Body of pancreas (tissue), 4 donors: ENCODE measurements at regions not wholly inside any gene's neighbourhood (a gene's known extent, or its start where the extent isn't known, plus 50 kb on each side); places are given as distances from the start of the nearest gene placed in this dataset.

Experiments
- ATAC-seq: fragments of 150-250 bp; one replicate; pipeline ENCODE4 v1.9.1; 2016
- DNase-seq, 4 donors: peaks; one replicate each; pipeline ENCODE4 v3.0.0-alpha.2; 2019
- H3K27ac ChIP-seq, 4 donors: fragments of 200-600 bp; sonication (generic); 1 replicate in 3 of 4; 2 replicates in 1 of 4; pipeline versions ENCODE4 v1.5.1 to v1.6.1; 2016 to 2019; ENCODE audit warnings: mild to moderate bottlenecking in 1 of 4, mixed read lengths in 1 of 4, moderate library complexity in 1 of 4
- H3K27me3 ChIP-seq, 2 donors: fragments of 200-600 bp; sonication (generic); one replicate each; pipeline ENCODE4 v1.6.0; 2016; ENCODE audit warnings: mild to moderate bottlenecking in 1 of 2
- H3K36me3 ChIP-seq, 2 donors: fragments of 200-600 bp; sonication (generic); replicated peaks in 1 of 2; 2 replicates each; pipeline ENCODE4 v1.5.1; 2016; ENCODE audit warnings: low read depth in 2 of 2; ENCODE audit not compliant: insufficient read depth in 1 of 2
- H3K4me1 ChIP-seq: fragments of 200-600 bp; sonication (generic); one replicate; pipeline ENCODE4 v1.6.0; 2016
- H3K4me3 ChIP-seq, 2 donors: fragments of 200-600 bp; sonication (generic); 1 replicate in 1 of 2; 2 replicates in 1 of 2; pipeline ENCODE4 v1.5.1; 2016 to 2019
- H3K9me3 ChIP-seq, 3 donors: fragments of 200-600 bp; sonication (generic); 1 replicate in 2 of 3; 2 replicates in 1 of 3; pipeline ENCODE4 v1.5.1; 2016
- POLR2A ChIP-seq, 3 donors: fragments of 450-650 bp; IDR thresholded peaks; one replicate each; pipeline ENCODE4 v1.6.1; 2016; ENCODE audit warnings: antibody characterized with exemption in 3 of 3, mild to moderate bottlenecking in 2 of 3
- WGBS, 2 donors: methylation state at CpG; one replicate each; pipeline ENCODE4 v1.1.5; 2017; 5-methylcytosine and 5-hydroxymethylcytosine counted together
- intact Hi-C: fragments of 100-400 bp; cut with DNase I; formaldehyde crosslinking; loops from one replicate; pipeline ENCODE4 v1.15.1; 2023
- TF ChIP-seq, protein P1 (sequence below), 7 experiments: fragments of 450-650 bp in 4 of 7; fragments of 200-600 bp in 3 of 7; sonication (generic) in 3 of 7; IDR thresholded peaks; one replicate each; pipeline ENCODE4 v1.5.1; 2016 to 2019; ENCODE audit warnings: antibody characterized with exemption in 7 of 7

DNA sequence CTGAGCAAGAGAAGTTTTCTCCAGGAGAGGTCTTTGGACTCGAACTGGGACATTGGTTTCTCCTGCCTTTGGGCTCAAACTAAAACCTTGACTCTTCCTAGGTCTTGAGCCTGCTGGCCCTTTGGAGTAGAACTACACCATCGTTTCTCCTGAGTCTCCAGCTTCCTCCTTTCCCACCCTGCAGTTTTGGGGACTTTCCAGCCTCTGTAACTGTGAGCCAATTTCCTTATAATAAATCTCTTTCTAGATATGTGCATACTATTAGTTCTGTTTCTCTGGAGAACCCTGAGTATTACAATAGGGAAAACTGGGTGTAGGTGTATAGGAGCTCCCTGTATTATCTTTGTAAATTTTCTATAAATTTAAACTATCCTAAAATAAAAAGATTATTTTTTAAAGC is 219.8 kb upstream of the AGAP1 start:
- TF ChIP-seq POLR2A (IDR thresholded peaks at IDR 0.05): no peak
- TF ChIP-seq, protein P1, sequence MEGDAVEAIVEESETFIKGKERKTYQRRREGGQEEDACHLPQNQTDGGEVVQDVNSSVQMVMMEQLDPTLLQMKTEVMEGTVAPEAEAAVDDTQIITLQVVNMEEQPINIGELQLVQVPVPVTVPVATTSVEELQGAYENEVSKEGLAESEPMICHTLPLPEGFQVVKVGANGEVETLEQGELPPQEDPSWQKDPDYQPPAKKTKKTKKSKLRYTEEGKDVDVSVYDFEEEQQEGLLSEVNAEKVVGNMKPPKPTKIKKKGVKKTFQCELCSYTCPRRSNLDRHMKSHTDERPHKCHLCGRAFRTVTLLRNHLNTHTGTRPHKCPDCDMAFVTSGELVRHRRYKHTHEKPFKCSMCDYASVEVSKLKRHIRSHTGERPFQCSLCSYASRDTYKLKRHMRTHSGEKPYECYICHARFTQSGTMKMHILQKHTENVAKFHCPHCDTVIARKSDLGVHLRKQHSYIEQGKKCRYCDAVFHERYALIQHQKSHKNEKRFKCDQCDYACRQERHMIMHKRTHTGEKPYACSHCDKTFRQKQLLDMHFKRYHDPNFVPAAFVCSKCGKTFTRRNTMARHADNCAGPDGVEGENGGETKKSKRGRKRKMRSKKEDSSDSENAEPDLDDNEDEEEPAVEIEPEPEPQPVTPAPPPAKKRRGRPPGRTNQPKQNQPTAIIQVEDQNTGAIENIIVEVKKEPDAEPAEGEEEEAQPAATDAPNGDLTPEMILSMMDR (IDR thresholded peaks at IDR 0.05): no peak
- Histone ChIP-seq H3K36me3 (no peaks in the 10 kb centered on the region), H3K9me3 (no peaks in the 10 kb centered on the region), H3K4me3 (no peak overlapping the region), H3K4me1 (no peaks in the 10 kb centered on the region), H3K27me3 (no peaks in the 10 kb centered on the region), H3K27ac (no peak overlapping the region)
- no peak for ATAC-seq
- DNase-seq: no peak
- intact Hi-C loops: no loop called here
- WGBS, 2 donors: 28 to 31% methylated on average over 2 of the region's 2 CpGs

DNA sequence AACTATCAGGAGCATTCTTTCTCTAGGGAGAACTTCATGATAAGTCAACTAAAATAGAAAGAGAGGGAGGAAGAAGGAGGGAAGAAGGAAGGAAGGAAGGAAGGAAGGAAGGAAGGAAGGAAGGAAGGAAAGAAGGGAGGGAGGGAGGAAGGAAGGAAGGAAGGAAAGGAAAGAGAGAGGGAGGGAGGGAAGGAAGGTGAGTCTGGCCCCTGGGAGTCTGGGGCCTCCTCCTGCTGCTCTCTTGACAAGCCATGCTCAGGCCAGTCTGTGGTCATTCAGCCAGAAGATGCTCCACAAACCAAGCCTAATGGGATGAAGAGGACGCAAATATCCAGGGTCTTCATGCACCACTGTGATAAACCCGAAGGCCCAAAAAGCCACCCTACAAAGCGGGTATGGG is 216.4 kb upstream of the AGAP1 start:
- 81 to 94% methylated on average over 3 of the region's 3 CpGs for WGBS, 2 donors
- no peak for ATAC-seq

DNA sequence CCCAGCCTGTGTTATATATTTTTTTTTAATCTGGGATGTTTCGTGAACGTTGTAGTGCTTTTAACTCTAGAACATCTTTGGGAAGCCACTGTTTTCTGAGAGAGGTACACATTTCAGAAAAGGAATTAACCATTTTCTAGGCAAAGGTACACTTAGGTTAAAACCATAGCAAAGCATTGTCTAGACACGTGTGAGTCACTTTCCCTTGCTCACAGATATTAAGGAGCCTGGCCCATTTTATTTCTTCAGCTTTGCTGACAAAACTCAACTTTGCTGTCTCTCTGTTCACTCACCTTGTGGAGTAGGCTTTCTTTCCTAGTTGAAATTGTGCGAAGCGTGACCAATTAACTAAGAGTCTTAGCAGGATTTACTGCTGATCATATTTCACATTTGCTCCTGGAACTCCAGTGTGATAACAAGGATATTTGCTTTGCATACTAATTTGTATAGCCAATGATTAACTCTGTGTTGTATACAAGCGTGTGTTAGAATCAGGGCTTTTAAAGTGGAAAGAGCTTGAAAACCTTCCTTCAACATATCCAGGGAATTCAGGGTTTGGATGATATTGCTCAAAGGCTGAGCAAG is 215.0 kb upstream of the AGAP1 start:
- H3K27ac ChIP-seq: no peak overlapping the region
- WGBS, 2 donors: 71 to 82% methylated on average over 6 of the region's 6 CpGs
- H3K4me3 ChIP-seq: no peak overlapping the region
- H3K27me3 ChIP-seq: no peaks in the 10 kb centered on the region
- intact Hi-C loops: no loop called here
- DNase-seq: no peak
- no peak for ATAC-seq
- H3K9me3 ChIP-seq: no peaks in the 10 kb centered on the region
- TF ChIP-seq, protein P1 (IDR thresholded peaks at IDR 0.05): no peak
- TF ChIP-seq POLR2A (IDR thresholded peaks at IDR 0.05): no peak
- H3K36me3 ChIP-seq: no peaks in the 10 kb centered on the region
- H3K4me1 ChIP-seq: no peaks in the 10 kb centered on the region

More for the DNA sequence above, 216.4 kb upstream of the AGAP1 start:
- no peak for TF ChIP-seq POLR2A (IDR thresholded peaks at IDR 0.05)
- TF ChIP-seq, protein P1 (IDR thresholded peaks at IDR 0.05): no peak
- H3K9me3 ChIP-seq: no peaks in the 10 kb centered on the region
- no peak for DNase-seq
- H3K4me3 ChIP-seq: no peak overlapping the region
- intact Hi-C loops: no loop called here
- no peaks in the 10 kb centered on the region for H3K36me3 ChIP-seq
- H3K27me3 ChIP-seq: no peaks in the 10 kb centered on the region
- no peaks in the 10 kb centered on the region for H3K4me1 ChIP-seq
- no peak overlapping the region for H3K27ac ChIP-seq

DNA sequence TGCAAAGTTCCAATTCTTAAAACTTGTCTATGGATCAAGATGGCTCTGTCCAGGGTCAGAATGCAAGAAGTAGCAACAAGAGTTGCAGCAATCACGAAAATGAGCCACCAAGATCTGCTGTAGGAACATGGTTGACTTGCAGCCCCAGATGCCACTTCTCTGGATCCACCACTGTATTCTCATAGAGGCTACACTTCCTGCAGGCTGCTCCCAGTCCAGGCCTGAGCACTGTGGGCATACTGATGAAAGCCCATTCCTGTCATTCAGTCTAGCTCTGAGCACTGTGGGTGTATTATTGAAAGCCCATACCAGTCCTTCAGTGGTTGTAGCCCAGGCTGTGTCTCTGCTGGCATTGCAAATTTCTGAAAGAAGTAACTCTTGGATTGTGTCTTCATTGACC is 213.9 kb upstream of the AGAP1 start:
- H3K9me3 ChIP-seq: no peaks in the 10 kb centered on the region
- H3K27ac ChIP-seq: no peak overlapping the region
- ATAC-seq (no peak), DNase-seq (no peak)
- H3K4me1 ChIP-seq: no peaks in the 10 kb centered on the region
- intact Hi-C loops: no loop called here
- no peaks in the 10 kb centered on the region for H3K36me3 ChIP-seq
- H3K27me3 ChIP-seq: no peaks in the 10 kb centered on the region
- no peak overlapping the region for H3K4me3 ChIP-seq
- no peak for TF ChIP-seq POLR2A (IDR thresholded peaks at IDR 0.05)
- TF ChIP-seq, protein P1 (IDR thresholded peaks at IDR 0.05): no peak
- WGBS, 2 donors: 67 to 80% methylated on average over 1 of the region's 1 CpG

DNA sequence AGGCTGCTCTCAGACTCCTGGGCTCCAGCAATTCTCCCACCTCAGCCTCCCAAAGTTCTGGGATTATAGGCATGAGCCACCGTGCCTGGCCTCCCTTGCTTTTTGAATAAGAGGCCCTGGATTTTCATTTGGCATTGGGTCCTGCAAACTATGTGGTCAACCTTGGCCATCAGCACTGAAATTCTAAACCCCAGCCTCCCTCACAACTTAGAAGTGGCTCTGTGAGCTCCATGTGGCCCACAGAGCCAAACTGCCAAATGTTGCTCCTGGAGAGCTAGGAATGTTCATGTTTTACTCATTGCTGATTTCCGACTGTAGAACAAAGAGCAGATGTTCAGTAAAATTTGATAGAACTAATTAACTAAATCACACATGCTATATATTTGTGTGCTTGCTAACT is 210.6 kb upstream of the AGAP1 start:
- ATAC-seq (no peak), DNase-seq (no peak)
- H3K36me3 ChIP-seq: no peaks in the 10 kb centered on the region
- no peak overlapping the region for H3K4me3 ChIP-seq
- no peak overlapping the region for H3K27ac ChIP-seq
- no peaks in the 10 kb centered on the region for H3K27me3 ChIP-seq
- no peaks in the 10 kb centered on the region for H3K4me1 ChIP-seq
- H3K9me3 ChIP-seq: no peaks in the 10 kb centered on the region
- intact Hi-C loops: no loop called here
- no peak for TF ChIP-seq POLR2A (IDR thresholded peaks at IDR 0.05)
- WGBS, 2 donors: 76 to 85% methylated on average over 2 of the region's 2 CpGs
